Liver (tissue), 8 donors: ENCODE measurements at regions not wholly inside any gene's neighbourhood (a gene's known extent, or its start where the extent isn't known, plus 50 kb on each side); places are given as distances from the start of the nearest gene placed in this dataset.

Experiments
- DNase-seq: peaks from one replicate; pipeline ENCODE4 v3.0.0-alpha.2; 2017; ENCODE audit warnings: low spot score
- H3K27ac ChIP-seq, 2 donors: one replicate each; pipeline ENCODE4 v1.7.0; 2013; ENCODE audit warnings: inconsistent platforms in 2 of 2, low read length in 2 of 2, control low read depth in 1 of 2, low read depth in 1 of 2, mild to moderate bottlenecking in 1 of 2
- H3K27me3 ChIP-seq, 4 donors: one replicate each; pipeline versions ENCODE4 v1.6.1 to v1.7.0; 2013; ENCODE audit warnings: low read length in 3 of 4, inconsistent platforms in 1 of 4, mild to moderate bottlenecking in 1 of 4, moderate library complexity in 1 of 4; ENCODE audit not compliant: control insufficient read depth in 4 of 4, insufficient read depth in 4 of 4
- H3K36me3 ChIP-seq, 4 donors: one replicate each; pipeline versions ENCODE4 v1.6.1 to v1.7.0; 2013; ENCODE audit warnings: low read length in 3 of 4, mild to moderate bottlenecking in 3 of 4, low read depth in 1 of 4, moderate library complexity in 1 of 4; ENCODE audit not compliant: control insufficient read depth in 4 of 4, insufficient read depth in 3 of 4
- H3K4me1 ChIP-seq, 4 donors: one replicate each; pipeline versions ENCODE4 v1.6.1 to v1.7.0; 2013; ENCODE audit warnings: low read length in 3 of 4, mild to moderate bottlenecking in 3 of 4, moderate library complexity in 1 of 4; ENCODE audit not compliant: control insufficient read depth in 4 of 4, insufficient read depth in 4 of 4
- H3K4me3 ChIP-seq, 3 donors: one replicate each; pipeline versions ENCODE4 v1.6.1 to v1.7.0; 2013; ENCODE audit warnings: low read length in 3 of 3, control low read depth in 1 of 3, low read depth in 1 of 3, mild to moderate bottlenecking in 1 of 3
- H3K9ac ChIP-seq, 2 donors: one replicate each; pipeline ENCODE4 v1.7.0; 2013; ENCODE audit warnings: low read length in 2 of 2, mild to moderate bottlenecking in 2 of 2, moderate library complexity in 2 of 2, control low read depth in 1 of 2, low read depth in 1 of 2
- H3K9me3 ChIP-seq, 4 donors: one replicate each; pipeline versions ENCODE4 v1.6.1 to v1.7.0; 2013; ENCODE audit warnings: low read length in 3 of 4; ENCODE audit not compliant: control insufficient read depth in 4 of 4
- FOXA1 ChIP-seq: IDR thresholded peaks from 2 replicates; pipeline ENCODE4 v1.6.1; 2016; ENCODE audit warnings: antibody characterized with exemption
- JUND ChIP-seq, 2 donors: IDR thresholded peaks; 2 replicates each; pipeline ENCODE4 v1.6.1; 2016; ENCODE audit warnings: antibody characterized with exemption in 2 of 2
- NR2F2 ChIP-seq: IDR thresholded peaks from 2 replicates; pipeline ENCODE4 v1.6.1; 2016; ENCODE audit warnings: antibody characterized with exemption
- RXRA ChIP-seq, 2 donors: IDR thresholded peaks; 2 replicates each; pipeline ENCODE4 v1.6.1; 2017 to 2018; ENCODE audit warnings: antibody characterized with exemption in 2 of 2, mild to moderate bottlenecking in 1 of 2
- SP1 ChIP-seq: IDR thresholded peaks from 2 replicates; pipeline ENCODE4 v1.6.1; 2018; ENCODE audit warnings: antibody characterized with exemption, mild to moderate bottlenecking
- TAF1 ChIP-seq: conservative IDR thresholded peaks from 2 replicates; pipeline ENCODE4 v1.6.1; 2016; ENCODE audit warnings: antibody characterized with exemption, mild to moderate bottlenecking
- WGBS: extraction: QIAGEN DNeasy Blood & Tissue Kit; methylation state at CpG from one replicate; pipeline ENCODE4 v1.1.7; 2013; 5-methylcytosine and 5-hydroxymethylcytosine counted together
- TF ChIP-seq, protein P1 (sequence below): IDR thresholded peaks from 2 replicates; pipeline ENCODE4 v1.6.1; 2016; ENCODE audit warnings: antibody characterized with exemption
- TF ChIP-seq, protein P2 (sequence below): IDR thresholded peaks from 2 replicates; pipeline ENCODE4 v1.6.1; 2016; ENCODE audit warnings: antibody characterized with exemption
- TF ChIP-seq, protein P3 (sequence below): IDR thresholded peaks from 2 replicates; pipeline ENCODE4 v1.6.1; 2016; ENCODE audit warnings: antibody characterized with exemption
- TF ChIP-seq, protein P4 (sequence below): fragments of 150-350 bp; IDR thresholded peaks from 2 replicates; pipeline ENCODE4 v1.5.1; 2017; ENCODE audit warnings: improper control_type of control experiment, low read depth, low read length; ENCODE audit not compliant: missing input control
- donor health status: healthy.
- donor health status: healthy.
- donor health status: healthy.
- donor health status: healthy.
- donor health status: healthy.

DNA sequence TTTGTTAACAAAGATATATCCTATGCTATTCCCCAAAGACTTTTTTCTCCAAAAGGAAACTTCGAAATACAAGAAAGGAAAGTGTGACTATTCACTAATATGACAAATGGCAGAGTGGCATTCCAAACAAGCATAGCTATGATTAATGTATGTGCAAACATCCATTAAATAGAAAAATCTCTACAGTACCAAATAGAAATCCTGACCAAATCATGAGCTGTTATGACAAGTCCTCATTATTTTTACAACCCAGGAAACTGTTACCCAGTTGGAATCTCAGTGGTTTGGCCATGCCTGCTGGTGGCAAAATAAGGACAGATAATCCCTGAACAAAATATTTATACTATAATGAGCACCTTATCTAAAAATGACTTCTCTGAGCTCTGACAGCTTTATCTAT, 202.1 kb downstream of the SEC23A start:
- TF ChIP-seq TAF1: no peak
- WGBS: 70% methylated on average over 1 of the region's 1 CpG
- H3K9me3 ChIP-seq: no peaks in the 10 kb centered on the region

DNA sequence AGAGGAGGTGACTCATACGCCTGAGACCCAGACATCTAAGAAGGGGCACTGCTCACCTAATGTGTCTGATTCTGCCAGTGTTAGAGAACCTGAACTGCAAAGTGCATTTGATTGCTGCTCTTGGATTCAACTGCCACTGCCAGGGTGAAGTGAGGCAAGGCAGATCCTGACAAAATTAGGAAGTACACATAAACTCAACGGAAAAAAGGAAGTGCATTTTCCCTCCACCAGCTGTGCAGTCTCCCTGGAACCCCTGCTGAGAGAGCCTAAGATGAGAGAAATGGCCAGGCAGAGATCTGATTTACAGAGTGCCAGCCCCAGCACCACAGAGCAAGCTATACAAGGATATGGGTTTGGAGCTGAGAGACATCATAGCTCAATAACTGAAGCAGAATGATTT, 215.3 kb downstream of the SEC23A start:
- no peaks in the 10 kb centered on the region for H3K9me3 ChIP-seq
- no peaks in the 10 kb centered on the region for H3K27me3 ChIP-seq
- TF ChIP-seq FOXA1: no peak
- TF ChIP-seq, protein P1, sequence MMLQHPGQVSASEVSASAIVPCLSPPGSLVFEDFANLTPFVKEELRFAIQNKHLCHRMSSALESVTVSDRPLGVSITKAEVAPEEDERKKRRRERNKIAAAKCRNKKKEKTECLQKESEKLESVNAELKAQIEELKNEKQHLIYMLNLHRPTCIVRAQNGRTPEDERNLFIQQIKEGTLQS: no peak
- TF ChIP-seq JUND (IDR thresholded peaks at IDR 0.05): no peak
- TF ChIP-seq TAF1: no peak
- TF ChIP-seq, protein P2, sequence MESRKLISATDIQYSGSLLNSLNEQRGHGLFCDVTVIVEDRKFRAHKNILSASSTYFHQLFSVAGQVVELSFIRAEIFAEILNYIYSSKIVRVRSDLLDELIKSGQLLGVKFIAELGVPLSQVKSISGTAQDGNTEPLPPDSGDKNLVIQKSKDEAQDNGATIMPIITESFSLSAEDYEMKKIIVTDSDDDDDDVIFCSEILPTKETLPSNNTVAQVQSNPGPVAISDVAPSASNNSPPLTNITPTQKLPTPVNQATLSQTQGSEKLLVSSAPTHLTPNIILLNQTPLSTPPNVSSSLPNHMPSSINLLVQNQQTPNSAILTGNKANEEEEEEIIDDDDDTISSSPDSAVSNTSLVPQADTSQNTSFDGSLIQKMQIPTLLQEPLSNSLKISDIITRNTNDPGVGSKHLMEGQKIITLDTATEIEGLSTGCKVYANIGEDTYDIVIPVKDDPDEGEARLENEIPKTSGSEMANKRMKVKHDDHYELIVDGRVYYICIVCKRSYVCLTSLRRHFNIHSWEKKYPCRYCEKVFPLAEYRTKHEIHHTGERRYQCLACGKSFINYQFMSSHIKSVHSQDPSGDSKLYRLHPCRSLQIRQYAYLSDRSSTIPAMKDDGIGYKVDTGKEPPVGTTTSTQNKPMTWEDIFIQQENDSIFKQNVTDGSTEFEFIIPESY: no peak
- no peak for TF ChIP-seq RXRA (IDR thresholded peaks at IDR 0.05)
- H3K4me3 ChIP-seq: no peak overlapping the region
- H3K27ac ChIP-seq: no peak overlapping the region
- 69% methylated on average over 2 of the region's 2 CpGs for WGBS
- no peak for DNase-seq
- H3K36me3 ChIP-seq: no peaks in the 10 kb centered on the region
- H3K9ac ChIP-seq: no peak overlapping the region
- no peaks in the 10 kb centered on the region for H3K4me1 ChIP-seq

More for the DNA sequence above, 202.1 kb downstream of the SEC23A start:
- Histone ChIP-seq H3K27ac (no peak overlapping the region), H3K4me3 (no peak overlapping the region), H3K27me3 (no peaks in the 10 kb centered on the region), H3K4me1 (no peaks in the 10 kb centered on the region), H3K36me3 (no peaks in the 10 kb centered on the region), H3K9ac (no peak overlapping the region)
- no peak for DNase-seq

DNA sequence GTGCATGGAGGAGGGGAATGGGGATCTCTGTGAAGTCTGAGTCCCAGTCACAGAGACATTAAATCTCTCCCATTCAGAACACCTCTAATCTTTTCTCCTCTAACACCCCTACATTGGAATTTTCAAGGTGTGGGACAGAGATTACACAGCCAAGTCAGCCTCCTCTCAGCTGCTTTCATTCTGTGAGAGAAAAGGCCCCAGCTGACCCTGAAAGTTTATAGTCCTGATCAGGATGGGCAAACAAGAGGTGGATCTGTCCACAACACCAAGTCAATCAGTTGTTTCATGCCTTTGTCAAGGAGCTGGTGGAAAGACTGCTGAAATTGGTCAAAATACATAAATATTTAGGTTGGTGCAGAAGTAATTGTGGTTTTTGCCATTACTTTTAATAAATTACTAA, 218.9 kb downstream of the SEC23A start:
- TF ChIP-seq, protein P3, sequence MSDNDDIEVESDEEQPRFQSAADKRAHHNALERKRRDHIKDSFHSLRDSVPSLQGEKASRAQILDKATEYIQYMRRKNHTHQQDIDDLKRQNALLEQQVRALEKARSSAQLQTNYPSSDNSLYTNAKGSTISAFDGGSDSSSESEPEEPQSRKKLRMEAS: no peak
- TF ChIP-seq, protein P2: no peak
- TF ChIP-seq, protein P4, sequence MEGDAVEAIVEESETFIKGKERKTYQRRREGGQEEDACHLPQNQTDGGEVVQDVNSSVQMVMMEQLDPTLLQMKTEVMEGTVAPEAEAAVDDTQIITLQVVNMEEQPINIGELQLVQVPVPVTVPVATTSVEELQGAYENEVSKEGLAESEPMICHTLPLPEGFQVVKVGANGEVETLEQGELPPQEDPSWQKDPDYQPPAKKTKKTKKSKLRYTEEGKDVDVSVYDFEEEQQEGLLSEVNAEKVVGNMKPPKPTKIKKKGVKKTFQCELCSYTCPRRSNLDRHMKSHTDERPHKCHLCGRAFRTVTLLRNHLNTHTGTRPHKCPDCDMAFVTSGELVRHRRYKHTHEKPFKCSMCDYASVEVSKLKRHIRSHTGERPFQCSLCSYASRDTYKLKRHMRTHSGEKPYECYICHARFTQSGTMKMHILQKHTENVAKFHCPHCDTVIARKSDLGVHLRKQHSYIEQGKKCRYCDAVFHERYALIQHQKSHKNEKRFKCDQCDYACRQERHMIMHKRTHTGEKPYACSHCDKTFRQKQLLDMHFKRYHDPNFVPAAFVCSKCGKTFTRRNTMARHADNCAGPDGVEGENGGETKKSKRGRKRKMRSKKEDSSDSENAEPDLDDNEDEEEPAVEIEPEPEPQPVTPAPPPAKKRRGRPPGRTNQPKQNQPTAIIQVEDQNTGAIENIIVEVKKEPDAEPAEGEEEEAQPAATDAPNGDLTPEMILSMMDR: no peak
- no peak for TF ChIP-seq FOXA1
- TF ChIP-seq SP1: no peak
- TF ChIP-seq NR2F2: no peak
- Histone ChIP-seq H3K9ac (no peak overlapping the region), H3K4me3 (no peak overlapping the region), H3K27me3 (no peaks in the 10 kb centered on the region), H3K27ac (no peak overlapping the region), H3K36me3 (no peaks in the 10 kb centered on the region), H3K9me3 (no peaks in the 10 kb centered on the region), H3K4me1 (no peaks in the 10 kb centered on the region)
- no peak for DNase-seq
